OCI-LY3 (cell line): ENCODE measurements at regions not wholly inside any gene's neighbourhood (a gene's known extent, or its start where the extent isn't known, plus 50 kb on each side); places are given as distances from the start of the nearest gene placed in this dataset.
A peak's percentile ranks its signal among the peaks of the same experiment; 100 is the strongest.

ENCODE experiments used
- H2AFZ ChIP-seq: fragments of 200-600, 300-600 bp; shearing (Covaris generic); 2 replicates; pipeline ENCODE4 v1.6.0; 2014; ENCODE audit warnings: antibody characterized with exemption, low read depth, low read length
- H3K27ac ChIP-seq: fragments of 200-600, 300-600 bp; sonication (generic); 2 replicates; pipeline ENCODE4 v1.5.1; 2014; ENCODE audit warnings: mild to moderate bottlenecking, low read length, moderate library complexity, mixed read lengths
- H3K27me3 ChIP-seq: fragments of 200-600, 300-600 bp; sonication (generic); 2 replicates; pipeline ENCODE4 v1.6.1; 2014; ENCODE audit warnings: low read depth, low read length, mixed read lengths
- H3K36me3 ChIP-seq: fragments of 200-600, 300-600 bp; sonication (generic); replicated peaks from 2 replicates; pipeline ENCODE3; 2014; ENCODE audit warnings: low read depth, low read length, mixed read lengths
- H3K4me1 ChIP-seq: fragments of 300-600, 200-600 bp; sonication (generic); 2 replicates; pipeline ENCODE4 v1.6.1; 2014; ENCODE audit warnings: low read length, mixed read lengths
- H3K4me2 ChIP-seq: fragments of 200-600, 300-600 bp; sonication (generic); 2 replicates; pipeline ENCODE4 v1.6.1; 2014; ENCODE audit warnings: low read length, mixed read lengths
- H3K4me3 ChIP-seq: fragments of 300-600, 200-600 bp; sonication (generic); 2 replicates; pipeline ENCODE4 v1.5.1; 2014; ENCODE audit warnings: antibody characterized with exemption, mild to moderate bottlenecking, low read length, moderate library complexity
- H3K79me2 ChIP-seq: fragments of 300-600, 200-600 bp; shearing (Covaris generic); 2 replicates; pipeline ENCODE4 v1.6.1; 2014; ENCODE audit warnings: mild to moderate bottlenecking, low read length, mixed read lengths
- H3K9ac ChIP-seq: fragments of 300-600, 200-600 bp; shearing (Covaris generic); 2 replicates; pipeline ENCODE4 v1.6.0; 2014; ENCODE audit warnings: mild to moderate bottlenecking, low read length, moderate library complexity
- H3K9me3 ChIP-seq: fragments of 200-600, 300-600 bp; shearing (Covaris generic); 2 replicates; pipeline ENCODE4 v1.6.1; 2014; ENCODE audit warnings: low read length, mixed read lengths; ENCODE audit not compliant: insufficient read depth
- H4K20me1 ChIP-seq: fragments of 200-600, 300-600 bp; sonication (generic); 2 replicates; pipeline ENCODE4 v1.6.1; 2016; ENCODE audit warnings: low read length, mixed read lengths; ENCODE audit not compliant: insufficient read depth
- EZH2phosphoT487 ChIP-seq: fragments of 200-600 bp; shearing (Covaris generic); IDR thresholded peaks from 2 replicates; pipeline ENCODE4 v1.6.1; 2018; ENCODE audit warnings: antibody characterized with exemption, mixed run types, low read depth
- TF ChIP-seq, protein P1 (sequence below): fragments of 200-600, 300-600 bp; sonication (generic); IDR thresholded peaks from 2 replicates; pipeline ENCODE4 v1.5.1; 2014; ENCODE audit warnings: antibody characterized with exemption, low read length, low read depth

DNA sequence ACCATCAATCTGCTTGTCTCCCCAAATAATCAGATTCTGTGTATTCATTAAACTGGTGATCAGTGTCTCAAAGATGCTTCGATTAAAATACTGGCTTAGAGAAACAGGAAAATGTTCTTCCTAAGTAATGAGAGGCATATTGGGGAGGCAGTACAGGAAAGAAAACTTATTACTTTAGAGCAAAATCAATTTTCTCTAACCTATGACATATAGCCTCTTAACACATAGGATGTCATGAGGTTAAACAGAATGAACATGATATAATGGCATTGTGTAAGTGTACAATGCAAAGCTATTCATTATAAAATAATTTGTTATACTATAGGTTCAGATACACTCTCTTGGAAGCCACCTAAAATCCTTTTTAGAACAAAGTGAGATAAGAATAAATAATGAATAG is 819.3 kb downstream of the KCNJ2 start:
- H4K20me1 ChIP-seq: no peaks in the 10 kb centered on the region
- H3K4me1 ChIP-seq: peaks cover 23% of the 10 kb centered on the region
- H3K9ac ChIP-seq: peak overlapping the region; percentile 42; the same call in 1 of the 2 replicates
- no peaks in the 10 kb centered on the region for H3K79me2 ChIP-seq
- peak overlapping the region; percentile 76; the same call in 1 of the 2 replicates for H2AFZ ChIP-seq
- TF ChIP-seq, protein P1, sequence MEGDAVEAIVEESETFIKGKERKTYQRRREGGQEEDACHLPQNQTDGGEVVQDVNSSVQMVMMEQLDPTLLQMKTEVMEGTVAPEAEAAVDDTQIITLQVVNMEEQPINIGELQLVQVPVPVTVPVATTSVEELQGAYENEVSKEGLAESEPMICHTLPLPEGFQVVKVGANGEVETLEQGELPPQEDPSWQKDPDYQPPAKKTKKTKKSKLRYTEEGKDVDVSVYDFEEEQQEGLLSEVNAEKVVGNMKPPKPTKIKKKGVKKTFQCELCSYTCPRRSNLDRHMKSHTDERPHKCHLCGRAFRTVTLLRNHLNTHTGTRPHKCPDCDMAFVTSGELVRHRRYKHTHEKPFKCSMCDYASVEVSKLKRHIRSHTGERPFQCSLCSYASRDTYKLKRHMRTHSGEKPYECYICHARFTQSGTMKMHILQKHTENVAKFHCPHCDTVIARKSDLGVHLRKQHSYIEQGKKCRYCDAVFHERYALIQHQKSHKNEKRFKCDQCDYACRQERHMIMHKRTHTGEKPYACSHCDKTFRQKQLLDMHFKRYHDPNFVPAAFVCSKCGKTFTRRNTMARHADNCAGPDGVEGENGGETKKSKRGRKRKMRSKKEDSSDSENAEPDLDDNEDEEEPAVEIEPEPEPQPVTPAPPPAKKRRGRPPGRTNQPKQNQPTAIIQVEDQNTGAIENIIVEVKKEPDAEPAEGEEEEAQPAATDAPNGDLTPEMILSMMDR: no peak
- TF ChIP-seq EZH2phosphoT487: no peak
- H3K27me3 ChIP-seq: no peaks in the 10 kb centered on the region
- peaks cover 3% of the 10 kb centered on the region for H3K36me3 ChIP-seq
- peaks cover 22% of the 10 kb centered on the region; the same call in 1 of the 2 replicates for H3K9me3 ChIP-seq
- H3K27ac ChIP-seq: peak overlapping the region; percentile 95
- H3K4me2 ChIP-seq: peak overlapping the region; percentile 77
- H3K4me3 ChIP-seq: 0 out of 2 replicates have a peak overlapping the region, but pooled peaks have one; percentile 58

DNA sequence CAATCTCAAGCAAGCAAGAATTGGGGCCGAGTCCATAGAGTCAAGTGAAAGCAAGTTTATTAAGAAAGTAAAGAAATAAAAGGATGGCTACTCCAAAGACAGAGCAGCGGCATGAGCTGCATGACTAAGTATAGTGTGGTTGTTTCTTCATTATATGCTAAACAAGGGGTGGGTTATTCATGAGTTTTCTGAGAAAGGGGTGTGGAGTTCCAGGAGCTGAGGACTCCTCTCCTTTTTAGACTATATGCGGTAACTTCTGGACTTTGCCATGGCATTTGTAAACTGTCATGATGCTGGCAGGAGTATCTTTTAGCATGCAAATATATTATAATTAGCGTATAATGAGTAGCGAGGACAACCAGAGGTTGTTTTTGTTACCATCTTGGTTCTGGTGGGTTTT is 819.9 kb downstream of the KCNJ2 start:
- Histone ChIP-seq H3K9me3 (peaks cover 22% of the 10 kb centered on the region; the same call in 1 of the 2 replicates), H4K20me1 (no peaks in the 10 kb centered on the region), H3K27me3 (no peaks in the 10 kb centered on the region), H2AFZ (no peak overlapping the region), H3K9ac (no peak overlapping the region), H3K27ac (no peak overlapping the region), H3K79me2 (no peaks in the 10 kb centered on the region), H3K4me1 (peaks cover 23% of the 10 kb centered on the region), H3K4me3 (no peak overlapping the region), H3K4me2 (no peak overlapping the region), H3K36me3 (peaks cover 3% of the 10 kb centered on the region)
- TF ChIP-seq EZH2phosphoT487: no peak
- TF ChIP-seq, protein P1: no peak

DNA sequence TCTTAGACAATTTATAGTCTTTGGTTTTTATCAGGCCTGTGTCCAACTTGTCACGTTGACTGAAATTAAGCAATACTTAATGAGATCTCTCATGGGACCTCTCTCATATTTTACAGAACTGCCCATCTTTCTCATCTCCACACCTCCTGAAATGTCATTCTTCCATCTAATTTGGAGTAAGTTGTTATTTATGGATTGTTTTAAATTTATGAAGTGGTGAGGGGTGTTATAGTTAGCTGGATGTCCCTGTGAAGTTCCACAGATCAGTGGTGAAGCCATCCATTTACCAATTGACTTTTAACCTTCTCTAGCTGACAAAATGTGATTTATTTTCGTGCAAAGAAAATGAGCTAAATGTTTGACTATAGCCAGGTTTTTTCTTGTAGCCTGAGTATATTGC is 824.9 kb downstream of the KCNJ2 start:
- Histone ChIP-seq H3K9me3 (peaks cover 12% of the 10 kb centered on the region; the same call in 1 of the 2 replicates), H3K79me2 (no peaks in the 10 kb centered on the region), H3K27ac (no peak overlapping the region), H3K27me3 (no peaks in the 10 kb centered on the region), H3K4me1 (no peaks in the 10 kb centered on the region), H2AFZ (no peak overlapping the region), H4K20me1 (no peaks in the 10 kb centered on the region), H3K9ac (no peak overlapping the region), H3K4me2 (no peak overlapping the region), H3K4me3 (no peak overlapping the region), H3K36me3 (peaks cover 3% of the 10 kb centered on the region)
- TF ChIP-seq, protein P1: no peak
- no peak for TF ChIP-seq EZH2phosphoT487

DNA sequence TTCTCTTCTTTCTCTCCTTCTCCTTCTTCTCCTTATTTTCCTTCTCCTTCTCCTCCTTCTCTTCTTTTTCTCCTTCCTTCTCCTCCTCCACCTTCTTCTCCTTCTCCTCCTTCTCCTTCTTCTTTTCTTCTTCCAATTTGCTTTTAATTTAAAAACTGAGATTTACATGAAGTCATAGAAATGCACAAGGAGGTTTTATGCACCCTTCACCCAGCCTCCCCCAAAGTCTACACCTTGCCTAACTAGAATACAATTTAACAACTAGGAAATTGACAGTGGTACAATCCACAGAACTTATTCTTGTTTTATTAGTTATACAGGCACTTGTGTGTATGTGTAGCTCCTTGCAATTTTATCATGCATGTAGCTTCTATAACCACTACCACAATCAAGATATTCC is 826.7 kb downstream of the KCNJ2 start:
- Histone ChIP-seq H3K79me2 (no peaks in the 10 kb centered on the region), H4K20me1 (no peaks in the 10 kb centered on the region), H3K36me3 (peaks cover 3% of the 10 kb centered on the region), H3K27ac (no peak overlapping the region), H2AFZ (no peak overlapping the region), H3K9me3 (peaks cover 12% of the 10 kb centered on the region; the same call in 1 of the 2 replicates), H3K4me1 (no peaks in the 10 kb centered on the region), H3K9ac (no peak overlapping the region), H3K4me2 (no peak overlapping the region), H3K27me3 (no peaks in the 10 kb centered on the region), H3K4me3 (no peak overlapping the region)
- TF ChIP-seq, protein P1: no peak
- TF ChIP-seq EZH2phosphoT487: no peak
